ENCODE measurements at regions not wholly inside any gene's neighbourhood (a gene's known extent, or its start where the extent isn't known, plus 50 kb on each side); places are given as distances from the start of the nearest gene placed in this dataset.

GRCh38 chr7:39890411-39890810, 59.6 kb upstream of the CDK13 start:
- DNase-seq (ENCODE audit: low read depth in 2 of 2): no peak

GRCh38 chr7:39891894-39892293, 58.2 kb upstream of the CDK13 start:
- no peak for DNase-seq (ENCODE audit: low read depth in 2 of 2)

GRCh38 chr7:39892361-39892760, 57.7 kb upstream of the CDK13 start:
- DNase-seq (ENCODE audit: low read depth in 2 of 2): no peak

- DNase-seq (ENCODE audit: low read depth in 2 of 2): no peak
These were observed 55.2 kb upstream of the CDK13 start for GRCh38 chr7:39894904-39895303.

- DNase-seq (ENCODE audit: low read depth in 2 of 2): no peak
These were observed 53.2 kb upstream of the CDK13 start for GRCh38 chr7:39896840-39897239.

- DNase-seq (ENCODE audit: low read depth in 2 of 2): no peak
These were observed 51.2 kb upstream of the CDK13 start for GRCh38 chr7:39898867-39899266.
